GM21515 (cell line): ENCODE measurements at regions not wholly inside any gene's neighbourhood (a gene's known extent, or its start where the extent isn't known, plus 50 kb on each side); places are given as distances from the start of the nearest gene placed in this dataset.

ENCODE experiments used
- ATAC-seq: cut with Tn5 transposase; IDR thresholded peaks from one replicate; pipeline ENCODE4 v1.9.1; 2021; ENCODE audit not compliant: unreplicated experiment

GRCh38 chr3:184659797-184660301 is 52.0 kb downstream of the MAGEF1 start:
- ATAC-seq: no peak

- ATAC-seq: no peak
Observed at GRCh38 chr3:184658223-184658928, 53.5 kb downstream of the MAGEF1 start.

GRCh38 chr3:184656829-184657681 is 54.8 kb downstream of the MAGEF1 start:
- peak; percentile 71 for ATAC-seq

GRCh38 chr3:184656458-184656828 is 55.4 kb downstream of the MAGEF1 start:
- ATAC-seq: no peak

- no peak for ATAC-seq
Observed at GRCh38 chr3:184655597-184655996, 56.3 kb downstream of the MAGEF1 start.

- ATAC-seq: no peak
Observed at GRCh38 chr3:184654375-184654774, 57.5 kb downstream of the MAGEF1 start.

GRCh38 chr3:184652465-184652864 is 59.4 kb downstream of the MAGEF1 start:
- no peak for ATAC-seq

- ATAC-seq: no peak
Observed at GRCh38 chr3:184651904-184652303, 60.0 kb downstream of the MAGEF1 start.

- ATAC-seq: no peak
Observed at GRCh38 chr3:184648636-184649035, 63.2 kb downstream of the MAGEF1 start.

- ATAC-seq: no peak
Observed at GRCh38 chr3:184647405-184647936, 64.4 kb downstream of the MAGEF1 start.

- no peak for ATAC-seq
Observed at GRCh38 chr3:184645336-184645735, 66.5 kb downstream of the MAGEF1 start.

- ATAC-seq: no peak
Observed at GRCh38 chr3:184643442-184643841, 68.4 kb downstream of the MAGEF1 start.

GRCh38 chr3:184642631-184643285 is 69.1 kb downstream of the MAGEF1 start:
- no peak for ATAC-seq

- no peak for ATAC-seq
Observed at GRCh38 chr3:184641430-184641829, 70.4 kb downstream of the MAGEF1 start.

GRCh38 chr3:184639351-184639750 is 72.5 kb downstream of the MAGEF1 start:
- no peak for ATAC-seq

GRCh38 chr3:184637705-184638104 is 74.2 kb downstream of the MAGEF1 start:
- no peak for ATAC-seq

- ATAC-seq: no peak
Observed at GRCh38 chr3:184636741-184637316, 75.0 kb downstream of the MAGEF1 start.

- ATAC-seq: no peak
Observed at GRCh38 chr3:184635774-184636173, 74.2 kb downstream of the EPHB3 start.

GRCh38 chr3:184635126-184635525 is 73.5 kb downstream of the EPHB3 start:
- no peak for ATAC-seq

- no peak for ATAC-seq
Observed at GRCh38 chr3:184633237-184633579, 71.6 kb downstream of the EPHB3 start.
